Astrocyte of the spinal cord (primary cell): ENCODE measurements at regions not wholly inside any gene's neighbourhood (a gene's known extent, or its start where the extent isn't known, plus 50 kb on each side); places are given as distances from the start of the nearest gene placed in this dataset.
A peak's percentile ranks its signal among the peaks of the same experiment; 100 is the strongest.

Experiments used
- DNase-seq: peaks from one replicate; pipeline ENCODE4 v3.0.0; 2011; ENCODE audit warnings: low read depth, low spot score
- H3K4me3 ChIP-seq: 2 replicates; pipeline ENCODE4 v1.5.1; 2011; ENCODE audit warnings: low read depth, mild to moderate bottlenecking, low read length, moderate library complexity
- CTCF ChIP-seq: IDR thresholded peaks from 2 replicates; pipeline ENCODE4 v1.5.1; 2012; ENCODE audit warnings: low read depth, mild to moderate bottlenecking, low read length, inconsistent platforms
- in situ Hi-C: cut with HindIII; loops from 2 replicates; pipeline ENCODE4 v1.10.0; 2017; ENCODE audit warnings: low sequenced_read_pairs

- in situ Hi-C loops = no loop called here
- DNase-seq = no peak
- TF ChIP-seq CTCF = no peak
- no peak overlapping the region for H3K4me3 ChIP-seq
These were observed 243.8 kb upstream of the CHST9 start for GRCh38 chr18:27428716-27429475.

GRCh38 chr18:27428120-27428519 is 243.0 kb upstream of the CHST9 start:
- in situ Hi-C loops = no loop called here
- TF ChIP-seq CTCF = peak; percentile 17
- no peak for DNase-seq
- no peak overlapping the region for H3K4me3 ChIP-seq

- no peak for DNase-seq
- in situ Hi-C loops = no loop called here
These were observed 238.5 kb upstream of the CHST9 start for GRCh38 chr18:27423581-27423980.

GRCh38 chr18:27419646-27420045 is 234.5 kb upstream of the CHST9 start:
- no peak overlapping the region for H3K4me3 ChIP-seq
- TF ChIP-seq CTCF = no peak
- DNase-seq = no peak
- in situ Hi-C loops = no loop called here

More at GRCh38 chr18:27423581-27423980, 238.5 kb upstream of the CHST9 start:
- H3K4me3 ChIP-seq = no peak overlapping the region
- no peak for TF ChIP-seq CTCF

- in situ Hi-C loops = no loop called here
- TF ChIP-seq CTCF = no peak
- H3K4me3 ChIP-seq = no peak overlapping the region
- no peak for DNase-seq
These were observed 230.4 kb upstream of the CHST9 start for GRCh38 chr18:27415495-27415894.

- no peak overlapping the region for H3K4me3 ChIP-seq
- TF ChIP-seq CTCF = no peak
- in situ Hi-C loops = no loop called here
- DNase-seq = no peak
These were observed 229.6 kb upstream of the CHST9 start for GRCh38 chr18:27414682-27415081.
